ENCODE measurements at regions not wholly inside any gene's neighbourhood (a gene's known extent, or its start where the extent isn't known, plus 50 kb on each side); places are given as distances from the start of the nearest gene placed in this dataset.

GRCh38 chrX:138763761-138764160 is 52.2 kb upstream of the FGF13 start:
- TF ChIP-seq MAX (IDR thresholded peaks at IDR 0.05) (no peak), CTCF (IDR thresholded peaks at IDR 0.05; ENCODE audit: low read depth, low read length, missing input control) (no peak), ATF3 (IDR thresholded peaks at IDR 0.05) (no peak), RAD21 (IDR thresholded peaks at IDR 0.05) (no peak), SP1 (IDR thresholded peaks at IDR 0.05) (no peak), REST (IDR thresholded peaks at IDR 0.05) (no peak), NR2F2 (IDR thresholded peaks at IDR 0.05) (no peak), HNF4G (IDR thresholded peaks at IDR 0.05) (no peak), JUND (IDR thresholded peaks at IDR 0.05) (no peak), YY1 (IDR thresholded peaks at IDR 0.05) (no peak), ZBTB33 (IDR thresholded peaks at IDR 0.05) (no peak), TAF1 (conservative IDR thresholded peaks at IDR 0.05) (no peak), EGR1 (IDR thresholded peaks at IDR 0.05; ENCODE audit: low read depth in 2 of 2) (no peak), FOXA1 (IDR thresholded peaks at IDR 0.05) (no peak)
